NK-92 treated with Interleukin-12 subunit alpha and Interleukin-12 subunit beta, amount 100 ng/mL, for 24 hours (cell line): ENCODE measurements at regions not wholly inside any gene's neighbourhood (a gene's known extent, or its start where the extent isn't known, plus 50 kb on each side); places are given as distances from the start of the nearest gene placed in this dataset.
A peak's percentile ranks its signal among the peaks of the same experiment; 100 is the strongest.
"Not testable (repeated sequence)": the region's sequence is repeated elsewhere in the genome, so short reads cannot be mapped to it uniquely, and the experiment has no call there.

Experiments used
- DNase-seq: peaks from one replicate; lab custom pipeline; 2025; lab: John Stamatoyannopoulos, UW

GRCh38 chr7:48992816-48993215 is 68.5 kb downstream of the CDC14C start:
- DNase-seq: no peak

DNA sequence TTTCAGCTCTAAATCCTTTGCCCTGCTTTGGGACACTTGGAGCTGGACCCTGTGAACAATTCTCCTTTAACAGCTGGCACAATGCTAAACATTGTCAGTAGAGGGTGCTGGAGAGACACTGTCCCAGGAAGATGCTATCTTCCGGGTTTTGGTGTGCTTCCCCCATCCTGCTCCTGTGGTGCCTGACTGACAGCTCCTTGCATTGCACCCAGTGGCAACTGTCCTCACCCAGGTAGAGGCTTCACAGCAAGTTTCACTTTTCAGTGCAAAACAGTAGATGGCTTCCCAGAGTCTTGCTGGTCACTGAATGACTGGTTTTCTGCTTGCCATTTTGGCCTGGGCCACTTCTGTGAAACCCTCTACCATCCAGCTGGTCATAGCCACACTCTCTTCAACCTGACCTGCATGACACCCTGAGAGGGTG is 77.3 kb downstream of the CDC14C start:
- DNase-seq: peak; percentile 10

GRCh38 chr7:49010717-49011116 is 86.4 kb downstream of the CDC14C start:
- no peak for DNase-seq

DNA sequence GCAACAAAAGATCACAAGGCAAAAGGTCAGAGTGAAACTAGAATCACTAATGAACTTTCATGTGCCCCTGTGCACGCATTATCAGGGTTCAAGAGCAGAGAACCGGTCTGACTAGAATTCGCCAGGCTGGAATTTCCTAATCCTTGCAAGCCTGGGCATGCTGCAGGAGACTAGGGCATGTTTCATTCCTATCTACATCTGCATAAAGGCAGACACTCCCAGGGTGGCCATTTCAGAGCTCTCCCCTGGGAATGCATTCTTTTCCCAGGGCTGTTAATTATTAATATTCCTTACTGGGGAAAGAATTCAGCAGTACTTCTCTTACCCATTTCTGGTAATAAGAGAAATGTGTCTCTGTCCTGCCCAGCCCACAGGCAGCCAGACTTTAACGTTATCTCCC is 90.5 kb downstream of the CDC14C start:
- DNase-seq: no peak

DNA sequence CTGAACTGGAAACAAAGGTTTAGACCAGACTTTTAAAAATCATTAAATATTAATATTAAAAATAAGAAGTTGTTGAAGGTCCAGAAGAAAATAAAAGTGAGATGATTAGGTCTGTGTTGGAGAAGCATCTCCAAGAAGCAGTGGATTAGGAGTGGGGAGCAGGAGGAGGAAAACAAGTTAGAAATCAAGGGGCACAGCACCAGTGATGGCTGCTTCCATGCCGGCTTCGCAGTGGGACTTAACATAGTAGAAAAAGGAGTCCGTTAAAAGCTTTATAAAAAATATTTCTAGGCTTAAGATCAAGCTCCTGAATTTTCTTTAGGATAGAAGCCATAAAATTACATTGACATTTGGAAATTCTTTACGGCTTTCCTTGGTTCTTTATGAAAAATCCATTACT is 95.8 kb downstream of the CDC14C start:
- no peak for DNase-seq

DNA sequence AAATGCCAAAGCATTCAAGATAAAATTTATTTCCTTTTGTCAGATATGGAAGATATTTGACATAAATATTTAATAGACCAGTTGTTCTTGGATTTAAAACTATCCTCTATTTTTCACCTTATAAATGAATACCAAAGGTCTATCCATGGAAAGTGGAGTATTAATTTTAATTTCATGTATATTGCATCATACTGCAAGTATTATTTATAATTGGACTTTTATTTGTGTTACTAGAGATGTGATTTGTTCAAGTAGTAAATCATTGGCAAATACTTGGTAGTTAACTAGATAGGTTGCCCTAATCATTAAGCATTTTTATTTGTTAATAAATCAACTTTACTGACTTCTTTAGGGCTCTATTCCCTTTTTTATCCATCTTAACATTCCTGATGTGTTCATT is 98.1 kb downstream of the CDC14C start:
- DNase-seq: no peak

DNA sequence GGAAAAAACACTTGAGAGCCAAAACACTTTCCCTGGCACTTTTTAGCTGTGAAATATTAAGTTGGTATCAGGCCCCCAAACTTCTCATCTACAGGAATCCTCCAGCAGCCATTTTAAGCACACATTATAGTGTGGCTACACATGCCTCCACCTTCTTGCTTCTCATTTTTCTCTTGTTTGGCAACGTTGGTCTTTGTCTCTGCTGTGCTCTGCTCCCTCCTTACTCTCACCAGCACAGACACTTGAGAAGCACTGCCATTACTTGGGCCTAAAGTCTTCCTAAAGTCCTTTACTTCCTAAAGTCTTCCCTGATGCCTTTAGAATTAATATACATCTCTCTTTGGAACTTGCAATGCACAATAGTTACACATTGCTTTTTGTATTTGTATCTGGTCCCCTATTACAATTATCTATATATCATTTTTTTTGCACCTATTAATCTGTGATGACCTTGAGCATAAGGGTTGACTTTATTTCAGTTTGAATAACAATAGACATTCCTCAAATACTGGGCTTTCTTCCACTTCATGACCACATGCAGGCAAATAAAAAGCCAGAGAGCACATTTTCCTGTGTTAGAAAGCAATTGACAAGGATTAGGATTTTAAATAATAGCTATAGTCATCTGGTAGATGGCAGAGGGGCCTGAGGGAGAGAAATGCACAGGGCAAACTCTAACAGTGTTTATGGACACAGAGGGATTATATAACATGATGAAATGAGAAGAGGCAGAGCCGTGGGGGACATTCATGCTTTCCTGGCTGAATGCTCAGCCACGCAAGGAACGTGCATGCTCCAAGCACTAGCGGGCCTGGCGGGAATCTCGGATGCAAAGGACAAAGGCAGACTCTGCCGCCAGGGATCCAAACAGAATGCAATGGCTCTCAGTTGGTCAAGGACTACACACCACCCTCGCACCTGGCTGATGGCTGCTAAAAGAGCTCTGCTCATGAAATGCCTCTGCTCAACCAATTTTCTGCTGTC is 99.3 kb downstream of the CDC14C start:
- DNase-seq: no peak

DNA sequence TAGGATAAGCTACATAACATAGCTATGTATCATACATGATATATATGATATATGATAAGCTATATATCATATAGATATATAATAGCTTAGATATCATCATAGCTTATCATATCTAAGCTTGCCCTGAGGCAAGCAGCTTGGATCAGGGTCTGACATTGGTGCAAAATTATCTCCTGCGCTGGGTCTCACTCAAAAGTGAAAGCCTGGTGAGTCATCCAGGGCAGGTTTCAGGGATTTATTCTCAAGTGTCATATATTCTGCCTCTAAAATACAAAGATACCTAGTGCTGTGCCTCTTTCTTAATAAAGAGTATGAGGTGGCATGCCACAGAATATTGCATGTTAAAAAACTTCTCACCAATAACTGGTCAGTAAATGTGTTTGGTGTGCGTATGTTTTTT is 105.9 kb downstream of the CDC14C start:
- no peak for DNase-seq

DNA sequence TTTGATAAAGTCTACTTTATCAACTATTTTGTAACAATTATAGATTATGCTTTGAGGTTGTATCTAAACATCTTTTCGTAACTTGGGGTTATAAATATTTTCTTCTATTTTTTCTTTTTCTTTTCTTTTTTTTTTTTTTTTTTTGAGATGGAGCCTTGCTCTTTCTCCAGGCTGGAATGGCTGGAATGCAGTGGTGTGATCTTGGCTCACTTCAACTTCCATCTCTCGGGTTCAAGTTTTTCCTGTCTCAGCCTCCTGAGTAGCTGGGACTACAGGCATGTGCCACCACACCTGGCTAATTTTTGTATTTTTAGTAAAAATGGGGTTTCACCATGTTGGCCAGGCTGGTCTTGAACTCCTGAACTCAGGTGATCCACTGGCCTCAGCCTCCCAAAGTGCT is 108.8 kb downstream of the CDC14C start:
- not testable (repeated sequence) for DNase-seq

- DNase-seq: no peak
These were observed 113.2 kb downstream of the CDC14C start for GRCh38 chr7:49037346-49038210.

- no peak for DNase-seq
These were observed 114.5 kb downstream of the CDC14C start for GRCh38 chr7:49038821-49039358.

GRCh38 chr7:49060743-49061142 is 136.4 kb downstream of the CDC14C start:
- DNase-seq: no peak

- no peak for DNase-seq
These were observed 150.2 kb downstream of the CDC14C start for GRCh38 chr7:49074538-49074937.

- DNase-seq: no peak
These were observed 156.6 kb downstream of the CDC14C start for GRCh38 chr7:49080896-49081475.

GRCh38 chr7:49088017-49088416 is 163.7 kb downstream of the CDC14C start:
- DNase-seq: no peak

- DNase-seq: no peak
These were observed 165.4 kb downstream of the CDC14C start for GRCh38 chr7:49089717-49090116.

DNA sequence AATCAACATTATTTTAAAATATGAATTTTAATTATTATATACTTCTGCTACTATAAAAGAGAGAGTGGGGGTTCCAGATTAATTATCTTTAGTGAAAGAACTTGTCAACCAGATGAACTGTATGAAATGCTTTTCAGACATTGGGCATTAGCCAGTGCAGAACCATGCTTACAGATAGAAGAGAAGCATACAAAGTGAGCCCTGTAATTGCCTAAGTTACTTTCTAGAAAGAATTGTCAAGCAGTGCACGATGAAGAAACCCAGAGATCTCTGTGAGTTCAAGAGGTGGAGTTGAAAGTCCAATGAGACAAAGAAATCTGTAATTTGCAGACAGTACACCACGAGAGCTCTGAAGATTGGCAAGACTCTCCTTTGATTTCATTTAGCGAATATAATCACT is 166.7 kb downstream of the CDC14C start:
- DNase-seq: no peak

DNA sequence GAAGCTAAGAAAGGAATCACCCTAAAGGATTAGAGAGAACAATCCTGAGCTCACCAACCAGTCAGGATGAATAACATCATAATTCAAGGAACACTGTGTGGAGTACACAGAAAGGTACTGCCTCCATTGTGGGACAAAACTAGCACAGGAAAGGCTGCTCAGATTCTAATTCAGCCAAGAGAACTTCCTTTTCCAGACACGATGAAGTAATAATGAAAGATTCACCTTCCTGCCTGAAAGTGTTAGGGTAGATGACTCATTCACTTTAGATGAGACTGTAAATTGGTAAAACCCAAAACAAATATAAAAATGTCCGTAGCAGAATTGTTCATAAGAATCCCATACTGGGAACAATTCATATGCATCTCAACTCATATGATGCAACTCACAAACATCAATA is 167.2 kb downstream of the CDC14C start:
- DNase-seq: no peak

- DNase-seq: no peak
These were observed 168.9 kb downstream of the CDC14C start for GRCh38 chr7:49093218-49093617.

DNA sequence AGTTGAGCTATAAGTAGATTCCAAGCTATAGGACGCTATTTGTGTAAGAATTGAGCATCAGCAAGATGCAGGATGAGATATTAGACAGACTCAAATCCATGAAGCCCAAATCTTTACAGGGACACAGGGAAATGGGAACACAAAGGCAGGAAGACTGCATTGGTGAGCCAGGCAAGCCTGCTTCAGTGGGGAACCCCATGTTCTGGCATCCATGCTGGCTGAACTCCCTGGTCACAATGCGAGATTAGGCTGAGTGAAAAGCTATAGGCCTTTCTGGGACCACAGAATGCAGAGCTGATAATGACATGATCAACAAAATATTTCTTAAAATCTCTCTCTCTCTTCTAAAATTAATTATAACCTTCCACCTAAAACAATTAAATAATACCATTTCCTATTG is 170.5 kb downstream of the CDC14C start:
- no peak for DNase-seq

GRCh38 chr7:49099587-49100326 is 175.4 kb downstream of the CDC14C start:
- no peak for DNase-seq
